ENCODE measurements at regions not wholly inside any gene's neighbourhood (a gene's known extent, or its start where the extent isn't known, plus 50 kb on each side); places are given as distances from the start of the nearest gene placed in this dataset.

DNA sequence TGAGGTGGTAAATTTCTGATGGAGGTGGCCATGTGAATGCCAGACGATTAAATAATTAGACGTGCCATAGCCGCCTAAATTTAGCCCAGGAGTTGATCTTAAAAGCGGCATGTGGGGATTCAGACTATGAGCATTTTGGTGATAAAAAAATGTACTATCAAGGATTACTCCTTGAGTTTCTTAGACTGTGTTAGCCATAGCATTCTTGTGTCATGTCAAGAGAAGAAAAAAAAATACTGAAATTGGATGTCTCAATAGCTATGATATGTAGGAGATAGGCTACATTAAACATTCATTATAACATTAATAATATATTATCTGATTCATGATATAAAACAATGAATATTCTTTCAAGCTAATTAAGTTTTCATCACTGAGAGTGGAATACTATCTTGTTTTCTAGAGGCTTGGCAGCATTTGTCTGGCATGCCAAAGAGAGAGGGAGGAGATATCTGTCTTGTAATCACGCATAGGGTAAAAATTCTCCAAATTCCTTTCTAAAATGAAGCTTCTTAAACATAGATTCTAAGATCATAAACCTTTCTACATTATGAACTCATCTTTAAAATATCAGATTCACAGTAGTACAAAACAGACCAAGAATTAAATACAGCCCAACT, 727.0 kb downstream of the C12orf50 start:
- intact Hi-C loops (cut with DNase I, micrococcal nuclease), result no loop called here
- Mint-ChIP-seq H3K9me3 (no peaks in the 10 kb centered on the region), H3K4me3 (no peak overlapping the region), H3K27ac (no peak overlapping the region), H3K36me3 (ENCODE audit: low read depth) (no peaks in the 10 kb centered on the region), H3K4me1 (ENCODE audit: low read depth) (no peaks in the 10 kb centered on the region), H3K27me3 (no peaks in the 10 kb centered on the region)
- POLR2A ChIA-PET, result no interaction called here
- H3K9me3 ChIP-seq (ENCODE audit: control insufficient read depth in 1 of 2, insufficient read depth in 1 of 2, low read length in 2 of 2), result no peaks in the 10 kb centered on the region
- DNase-seq, result no peak
- no peak overlapping the region for H3K27ac ChIP-seq (ENCODE audit: low read depth in 1 of 2, low read length in 2 of 2)
- CTCF ChIA-PET, result no interaction called here
- no peaks in the 10 kb centered on the region for H3K36me3 ChIP-seq (ENCODE audit: insufficient read depth, low read length)
- no peaks in the 10 kb centered on the region for H3K27me3 ChIP-seq (ENCODE audit: control insufficient read depth in 1 of 2, insufficient read depth in 2 of 2, low read length in 2 of 2)
- H3K4me3 ChIP-seq (ENCODE audit: low read length), result no peak overlapping the region
- no peaks in the 10 kb centered on the region for H3K4me1 ChIP-seq (ENCODE audit: insufficient read depth, low read length)
- no peak for ATAC-seq (ENCODE audit: poor library complexity)
- TF ChIP-seq, protein P1, sequence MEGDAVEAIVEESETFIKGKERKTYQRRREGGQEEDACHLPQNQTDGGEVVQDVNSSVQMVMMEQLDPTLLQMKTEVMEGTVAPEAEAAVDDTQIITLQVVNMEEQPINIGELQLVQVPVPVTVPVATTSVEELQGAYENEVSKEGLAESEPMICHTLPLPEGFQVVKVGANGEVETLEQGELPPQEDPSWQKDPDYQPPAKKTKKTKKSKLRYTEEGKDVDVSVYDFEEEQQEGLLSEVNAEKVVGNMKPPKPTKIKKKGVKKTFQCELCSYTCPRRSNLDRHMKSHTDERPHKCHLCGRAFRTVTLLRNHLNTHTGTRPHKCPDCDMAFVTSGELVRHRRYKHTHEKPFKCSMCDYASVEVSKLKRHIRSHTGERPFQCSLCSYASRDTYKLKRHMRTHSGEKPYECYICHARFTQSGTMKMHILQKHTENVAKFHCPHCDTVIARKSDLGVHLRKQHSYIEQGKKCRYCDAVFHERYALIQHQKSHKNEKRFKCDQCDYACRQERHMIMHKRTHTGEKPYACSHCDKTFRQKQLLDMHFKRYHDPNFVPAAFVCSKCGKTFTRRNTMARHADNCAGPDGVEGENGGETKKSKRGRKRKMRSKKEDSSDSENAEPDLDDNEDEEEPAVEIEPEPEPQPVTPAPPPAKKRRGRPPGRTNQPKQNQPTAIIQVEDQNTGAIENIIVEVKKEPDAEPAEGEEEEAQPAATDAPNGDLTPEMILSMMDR (IDR thresholded peaks at IDR 0.05), result no peak

DNA sequence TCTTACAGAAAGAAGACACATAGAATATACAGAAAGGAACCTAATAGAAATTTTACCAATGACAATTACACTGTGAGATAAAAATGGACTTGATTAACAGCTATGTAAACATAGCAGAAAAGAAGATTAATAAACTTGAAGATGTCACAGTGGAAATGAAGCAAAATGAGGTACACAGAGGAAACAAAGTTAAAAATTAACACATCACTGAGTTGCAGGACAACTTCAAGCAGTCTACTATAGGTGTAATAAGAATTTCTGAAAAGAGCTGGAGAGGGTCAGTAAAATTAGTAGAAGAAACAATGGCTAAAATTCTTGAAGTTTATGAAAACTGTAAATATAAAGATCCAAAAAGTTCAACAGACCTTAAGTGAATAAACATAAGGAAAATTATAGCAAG, 738.7 kb downstream of the C12orf50 start:
- Histone ChIP-seq H3K4me3 (ENCODE audit: low read length) (no peak overlapping the region), H3K27me3 (ENCODE audit: control insufficient read depth in 1 of 2, insufficient read depth in 2 of 2, low read length in 2 of 2) (no peaks in the 10 kb centered on the region), H3K9me3 (ENCODE audit: control insufficient read depth in 1 of 2, insufficient read depth in 1 of 2, low read length in 2 of 2) (peaks cover 0 to 8% of the 10 kb centered on the region in 2 experiments), H3K36me3 (ENCODE audit: insufficient read depth, low read length) (no peaks in the 10 kb centered on the region), H3K4me1 (ENCODE audit: insufficient read depth, low read length) (no peaks in the 10 kb centered on the region), H3K27ac (ENCODE audit: low read depth in 1 of 2, low read length in 2 of 2) (no peak overlapping the region)
- Mint-ChIP-seq H3K4me3 (no peak overlapping the region), H3K4me1 (ENCODE audit: low read depth) (no peaks in the 10 kb centered on the region), H3K27ac (no peak overlapping the region), H3K36me3 (ENCODE audit: low read depth) (no peaks in the 10 kb centered on the region), H3K27me3 (no peaks in the 10 kb centered on the region), H3K9me3 (peaks cover 6% of the 10 kb centered on the region)
- no peak for DNase-seq
- ChIA-PET POLR2A (no interaction called here), CTCF (no interaction called here)
- intact Hi-C loops (cut with DNase I, micrococcal nuclease), result no loop called here
- no peak for ATAC-seq (ENCODE audit: poor library complexity)
- TF ChIP-seq, protein P1 (IDR thresholded peaks at IDR 0.05), result no peak

DNA sequence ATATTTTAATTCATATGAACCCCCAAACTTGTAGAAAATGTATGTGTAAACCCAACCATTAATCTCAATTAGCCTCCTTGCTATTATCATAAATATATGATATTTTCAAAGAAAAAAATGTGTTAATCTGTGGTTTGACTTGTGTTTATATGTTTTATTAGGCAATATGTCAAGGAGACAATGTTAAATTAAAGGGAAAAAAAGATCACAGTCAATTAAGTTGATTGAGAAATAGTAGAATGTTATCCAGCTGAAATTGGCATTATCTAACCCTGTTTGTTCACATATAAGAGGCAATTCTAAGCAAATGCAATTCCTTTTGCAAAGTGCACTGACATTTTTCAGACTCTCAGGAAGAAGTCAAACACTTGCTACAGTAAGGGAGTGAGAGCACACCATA, 745.3 kb downstream of the C12orf50 start:
- Mint-ChIP-seq H3K9me3 (peaks cover 2% of the 10 kb centered on the region), H3K27ac (no peak overlapping the region), H3K36me3 (ENCODE audit: low read depth) (no peaks in the 10 kb centered on the region), H3K4me1 (ENCODE audit: low read depth) (no peaks in the 10 kb centered on the region), H3K27me3 (no peaks in the 10 kb centered on the region), H3K4me3 (no peak overlapping the region)
- POLR2A ChIA-PET, result no interaction called here
- Histone ChIP-seq H3K4me1 (ENCODE audit: insufficient read depth, low read length) (no peaks in the 10 kb centered on the region), H3K27ac (ENCODE audit: low read depth in 1 of 2, low read length in 2 of 2) (no peak overlapping the region), H3K4me3 (ENCODE audit: low read length) (no peak overlapping the region), H3K9me3 (ENCODE audit: control insufficient read depth in 1 of 2, insufficient read depth in 1 of 2, low read length in 2 of 2) (peaks cover 0 to 5% of the 10 kb centered on the region in 2 experiments), H3K27me3 (ENCODE audit: control insufficient read depth in 1 of 2, insufficient read depth in 2 of 2, low read length in 2 of 2) (no peaks in the 10 kb centered on the region), H3K36me3 (ENCODE audit: insufficient read depth, low read length) (no peaks in the 10 kb centered on the region)
- ATAC-seq (ENCODE audit: poor library complexity) (no peak), DNase-seq (no peak)
- TF ChIP-seq, protein P1 (IDR thresholded peaks at IDR 0.05), result no peak
- intact Hi-C loops (cut with DNase I, micrococcal nuclease), result no loop called here
- CTCF ChIA-PET, result no interaction called here

Measured in CD4-positive, alpha-beta T cell (primary cell).